HEK293T (cell line): ENCODE measurements at regions not wholly inside any gene's neighbourhood (a gene's known extent, or its start where the extent isn't known, plus 50 kb on each side); places are given as distances from the start of the nearest gene placed in this dataset.

Experiments used
- CTCF ChIA-PET: fragments of 350-600 bp; formaldehyde crosslinking; extraction: SDS; loops from one replicate; lab custom pipeline; 2021; ENCODE audit warnings: antibody characterized with exemption, inconsistent platforms; lab: Yijun Ruan, JAX
- POLR2A ChIA-PET: fragments of 350-600 bp; formaldehyde crosslinking; extraction: SDS; loops from one replicate; lab custom pipeline; 2020; ENCODE audit warnings: antibody characterized with exemption, inconsistent platforms; lab: Yijun Ruan, JAX
- DNase-seq: peaks from one replicate; pipeline ENCODE4 v3.0.0; 2012; ENCODE audit warnings: mixed read lengths; ENCODE audit errors: extremely low spot score
- ARNT ChIP-seq: fragments of 450-650 bp; IDR thresholded peaks from 2 replicates; pipeline ENCODE4 v1.6.1; 2017; ENCODE audit warnings: mild to moderate bottlenecking
- BHLHE40 ChIP-seq: fragments of 450-650 bp; IDR thresholded peaks from 2 replicates; pipeline ENCODE4 v1.6.1; 2016; ENCODE audit warnings: mild to moderate bottlenecking, moderate library complexity, borderline replicate concordance
- CTBP1 ChIP-seq: fragments of 450-650 bp; IDR thresholded peaks from 2 replicates; pipeline ENCODE4 v1.6.1; 2016; ENCODE audit warnings: borderline replicate concordance
- ELF4 ChIP-seq: fragments of 450-650 bp; IDR thresholded peaks from 2 replicates; pipeline ENCODE4 v1.6.1; 2017; ENCODE audit warnings: antibody characterized with exemption
- FOXA1 ChIP-seq: fragments of 450-650 bp; IDR thresholded peaks from 2 replicates; pipeline ENCODE4 v1.6.1; 2016; ENCODE audit warnings: mild to moderate bottlenecking
- FOXK2 ChIP-seq: fragments of 450-650 bp; IDR thresholded peaks from 2 replicates; pipeline ENCODE4 v1.6.1; 2016; ENCODE audit warnings: mild to moderate bottlenecking
- FOXM1 ChIP-seq: fragments of 450-650 bp; IDR thresholded peaks from 2 replicates; pipeline ENCODE4 v1.6.1; 2017; ENCODE audit warnings: mild to moderate bottlenecking, borderline replicate concordance
- HDGF ChIP-seq: fragments of 450-650 bp; IDR thresholded peaks from 2 replicates; pipeline ENCODE4 v1.6.1; 2017; ENCODE audit warnings: antibody characterized with exemption, borderline replicate concordance
- L3MBTL2 ChIP-seq: fragments of 450-650 bp; conservative IDR thresholded peaks from 2 replicates; pipeline ENCODE4 v1.6.1; 2016; ENCODE audit warnings: mild to moderate bottlenecking
- LEF1 ChIP-seq: fragments of 450-650 bp; IDR thresholded peaks from 2 replicates; pipeline ENCODE4 v1.6.1; 2017; ENCODE audit warnings: mild to moderate bottlenecking, borderline replicate concordance
- NFRKB ChIP-seq: fragments of 450-650 bp; IDR thresholded peaks from 2 replicates; pipeline ENCODE4 v1.6.1; 2016; ENCODE audit warnings: mild to moderate bottlenecking, moderate library complexity
- PKNOX1 ChIP-seq: fragments of 450-650 bp; IDR thresholded peaks from 2 replicates; pipeline ENCODE4 v1.6.1; 2016
- SP1 ChIP-seq: fragments of 450-650 bp; IDR thresholded peaks from 2 replicates; pipeline ENCODE4 v1.6.1; 2017
- SUZ12 ChIP-seq: fragments of 450-650 bp; IDR thresholded peaks from 2 replicates; pipeline ENCODE4 v1.6.1; 2016; ENCODE audit warnings: mild to moderate bottlenecking
- TARDBP ChIP-seq: fragments of 450-650 bp; IDR thresholded peaks from 2 replicates; pipeline ENCODE4 v1.6.1; 2016
- ZNF384 ChIP-seq: fragments of 450-650 bp; IDR thresholded peaks from 2 replicates; pipeline ENCODE4 v1.6.1; 2016

- ChIA-PET CTCF (no interaction called here), POLR2A (no interaction called here)
- no peak for DNase-seq
- TF ChIP-seq HDGF = no peak
Observed at GRCh38 chr4:35100932-35101331, 1143.4 kb downstream of the ARAP2 start.

- CTCF ChIA-PET = no interaction called here
- TF ChIP-seq PKNOX1 (no peak), FOXA1 (no peak), CTBP1 (no peak), FOXM1 (no peak), ZNF384 (no peak), BHLHE40 (no peak), TARDBP (no peak), SUZ12 (no peak), L3MBTL2 (no peak), HDGF (no peak), ELF4 (no peak), LEF1 (no peak), ARNT (no peak), NFRKB (no peak), SP1 (no peak), FOXK2 (no peak)
- POLR2A ChIA-PET = no interaction called here
- DNase-seq = no peak
Observed at GRCh38 chr4:35102066-35102465, 1142.2 kb downstream of the ARAP2 start.

- no peak for DNase-seq
- ChIA-PET POLR2A (no interaction called here), CTCF (no interaction called here)
- no peak for TF ChIP-seq L3MBTL2
- no peak for TF ChIP-seq HDGF
- no peak for TF ChIP-seq SP1
- TF ChIP-seq PKNOX1 = no peak
- no peak for TF ChIP-seq ARNT
- no peak for TF ChIP-seq ELF4
- no peak for TF ChIP-seq ZNF384
- TF ChIP-seq FOXA1 = no peak
- TF ChIP-seq NFRKB = no peak
- no peak for TF ChIP-seq TARDBP
- TF ChIP-seq CTBP1 = no peak
- no peak for TF ChIP-seq FOXK2
- TF ChIP-seq SUZ12 = no peak
- no peak for TF ChIP-seq BHLHE40
- TF ChIP-seq LEF1 = no peak
- TF ChIP-seq FOXM1 = no peak
Observed at GRCh38 chr4:35105486-35105885, 1138.8 kb downstream of the ARAP2 start.

- no peak for DNase-seq
- CTCF ChIA-PET = no interaction called here
- POLR2A ChIA-PET = no interaction called here
- TF ChIP-seq CTBP1 (no peak), FOXK2 (no peak), PKNOX1 (no peak), BHLHE40 (no peak), LEF1 (no peak), SUZ12 (no peak), ARNT (no peak), FOXM1 (no peak), FOXA1 (no peak), HDGF (no peak), TARDBP (no peak), ELF4 (no peak), ZNF384 (no peak), SP1 (no peak), NFRKB (no peak), L3MBTL2 (no peak)
Observed at GRCh38 chr4:35106091-35106734, 1138.1 kb downstream of the ARAP2 start.

GRCh38 chr4:35124106-35124505 lies 1120.2 kb downstream of the ARAP2 start:
- no peak for DNase-seq
- CTCF ChIA-PET = no interaction called here
- TF ChIP-seq TARDBP (no peak), LEF1 (no peak), NFRKB (no peak), CTBP1 (no peak), FOXK2 (no peak), SUZ12 (no peak), HDGF (no peak), ZNF384 (no peak), L3MBTL2 (no peak), FOXM1 (no peak), FOXA1 (no peak), BHLHE40 (no peak), SP1 (no peak), ARNT (no peak), PKNOX1 (no peak)
- POLR2A ChIA-PET = no interaction called here
